ENCODE measurements at regions not wholly inside any gene's neighbourhood (a gene's known extent, or its start where the extent isn't known, plus 50 kb on each side); places are given as distances from the start of the nearest gene placed in this dataset.

DNA sequence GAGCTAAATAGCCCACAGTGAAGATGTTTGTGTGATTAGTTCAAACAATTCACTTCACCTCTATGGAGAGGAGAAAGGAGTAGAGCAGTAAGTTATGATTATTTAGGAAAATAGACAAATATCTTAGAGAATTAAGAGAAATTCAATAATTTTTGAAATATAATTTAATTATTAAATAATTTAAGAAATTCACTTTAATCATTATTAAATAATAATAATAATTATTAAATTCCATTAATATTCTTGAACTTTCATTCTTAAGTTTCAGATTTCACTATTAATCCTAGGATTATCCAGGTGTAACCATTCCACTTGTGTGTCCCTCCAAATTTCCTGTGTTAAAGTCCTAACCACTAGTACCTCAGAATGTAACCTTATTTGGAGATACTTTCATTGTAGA is 58.9 kb upstream of the RGS18 start:
- DNase-seq, result no peak

DNA sequence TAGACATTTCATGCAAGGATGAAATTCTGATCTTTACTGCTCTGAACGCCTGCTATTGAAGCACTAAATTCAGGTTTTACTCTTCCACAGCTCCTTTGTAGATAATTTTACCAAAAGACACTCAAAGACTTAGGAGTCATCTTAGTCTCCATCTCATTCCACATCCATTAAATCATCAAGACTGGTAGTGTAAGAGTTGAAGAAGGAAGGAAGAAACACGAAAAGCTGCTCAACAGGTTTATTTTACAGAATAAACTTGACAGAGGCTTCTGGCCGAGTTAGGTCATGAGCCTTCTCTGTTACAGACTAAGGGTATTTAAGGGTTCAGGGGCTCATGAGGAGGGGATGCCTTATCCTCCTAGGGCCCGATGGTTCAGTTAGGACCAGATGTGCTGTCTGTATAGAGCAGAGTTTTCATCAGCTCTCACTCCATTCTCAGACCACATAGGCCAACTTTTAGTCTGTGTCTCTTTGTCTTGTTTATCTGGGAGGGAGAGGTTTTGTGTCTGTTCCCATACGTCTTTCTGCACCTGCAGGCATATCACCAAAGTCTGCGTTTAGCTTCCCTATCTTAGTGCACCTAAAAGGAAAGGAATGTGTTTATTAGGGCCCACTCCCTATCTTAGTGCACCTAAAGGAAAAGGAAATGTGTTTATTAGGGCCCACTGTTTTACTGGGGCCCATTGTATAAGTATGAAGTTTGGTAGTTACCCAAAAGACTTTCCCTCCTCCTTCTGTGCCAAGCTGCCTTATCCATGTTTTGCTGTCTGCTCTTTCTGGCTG is 57.4 kb upstream of the RGS18 start:
- no peak for DNase-seq

DNA sequence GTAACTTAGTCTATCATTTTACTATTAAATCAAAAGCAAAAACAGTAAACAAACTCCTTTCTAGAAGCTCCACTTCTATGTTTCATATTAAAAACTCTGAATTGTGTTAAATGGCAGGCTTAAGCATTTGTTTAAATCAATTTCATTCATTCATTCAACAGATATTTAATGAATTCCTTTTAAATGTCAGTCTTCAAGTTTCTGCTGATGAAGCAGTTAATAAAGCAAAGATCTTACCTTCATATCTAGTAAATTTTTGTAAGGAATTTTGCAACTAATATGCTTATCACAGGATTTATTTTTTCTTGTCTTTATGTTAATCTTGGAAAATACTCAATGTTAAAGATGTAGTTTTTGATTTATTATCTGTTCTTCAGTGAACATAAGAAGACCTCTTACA is 54.1 kb upstream of the RGS18 start:
- DNase-seq, result no peak

DNA sequence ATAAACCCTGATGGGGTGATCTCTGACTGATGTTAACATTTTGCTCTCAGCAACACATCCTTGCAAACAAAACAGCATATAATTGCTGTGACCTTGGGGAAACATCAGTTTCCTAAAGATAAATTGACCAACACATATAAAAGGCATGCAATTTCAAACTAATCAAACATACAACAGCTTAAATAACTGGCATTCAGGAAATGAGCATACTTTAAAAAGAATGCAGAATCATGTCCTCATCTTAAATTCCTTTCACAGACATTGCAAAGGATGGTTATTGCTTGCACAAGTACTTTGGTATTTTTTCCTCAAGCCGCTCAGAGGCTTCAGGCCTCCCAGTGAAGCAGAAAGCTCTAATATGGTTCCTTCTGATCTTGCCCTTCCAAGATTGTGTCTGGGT is 53.4 kb upstream of the RGS18 start:
- DNase-seq, result no peak

DNA sequence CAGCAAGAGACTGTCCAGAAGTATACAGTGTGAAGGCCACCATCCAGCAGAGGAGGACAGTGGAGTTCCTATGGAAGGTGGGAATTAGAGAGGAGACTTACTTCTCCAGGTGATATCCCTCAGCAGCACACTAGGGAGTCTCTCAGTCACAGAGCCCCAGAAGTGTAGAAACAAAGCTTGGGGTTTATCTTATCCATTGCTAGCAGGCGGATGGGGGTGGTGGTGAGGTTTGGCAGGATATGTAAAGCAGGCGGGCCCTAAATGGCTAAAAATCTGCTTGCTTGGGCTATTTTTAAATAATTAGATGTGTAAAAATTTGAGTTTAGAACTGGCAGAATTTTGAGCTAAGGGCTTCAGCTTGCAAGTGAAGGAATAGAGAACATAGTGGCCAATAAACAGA is 50.1 kb upstream of the RGS18 start:
- DNase-seq, result no peak

Data from renal pelvis (tissue), 1 donor.